NCI-H524 (cell line): ENCODE measurements at regions not wholly inside any gene's neighbourhood (a gene's known extent, or its start where the extent isn't known, plus 50 kb on each side); places are given as distances from the start of the nearest gene placed in this dataset.
A peak's percentile ranks its signal among the peaks of the same experiment; 100 is the strongest.

Source experiments
- DNase-seq, 2 experiments: peaks; one replicate each; lab custom pipeline; 2025; lab: John Stamatoyannopoulos, UW

GRCh38 chr18:56026509-56026908 is 438.5 kb upstream of the TCF4 start:
- no peak for DNase-seq

GRCh38 chr18:56021809-56022195 is 433.8 kb upstream of the TCF4 start:
- DNase-seq, result no peak

DNA sequence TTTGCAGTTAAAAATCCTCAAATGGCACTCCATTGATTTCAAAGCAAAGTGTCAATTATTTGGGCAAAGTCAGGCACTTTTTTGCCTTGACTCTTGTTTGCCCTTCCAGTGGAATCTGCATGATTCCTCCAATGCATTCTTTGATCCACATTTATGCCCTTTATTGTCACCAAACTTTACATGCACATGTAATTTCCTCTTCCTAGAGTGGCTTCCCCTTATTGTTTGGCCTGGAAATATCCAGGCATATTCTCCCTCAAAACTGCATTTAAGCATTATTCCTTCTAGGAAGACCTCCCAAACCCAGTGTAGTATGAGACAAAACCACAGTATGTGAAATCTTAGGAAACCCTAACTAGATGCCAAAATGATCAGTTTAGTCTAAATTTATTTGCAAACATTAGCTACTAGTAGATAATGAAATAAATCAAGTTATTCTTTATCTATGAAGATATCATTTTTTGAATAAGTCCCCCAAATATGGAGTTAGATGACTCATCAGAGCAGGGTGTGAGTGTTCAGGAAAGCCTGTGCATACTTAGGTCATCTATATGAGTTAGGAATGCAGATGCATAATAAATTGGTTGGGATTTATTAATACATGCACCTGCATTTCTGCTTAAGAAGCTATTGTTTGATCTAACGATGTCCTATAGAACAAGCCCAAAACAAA is 433.3 kb upstream of the TCF4 start:
- DNase-seq, result no peak

- no peak for DNase-seq
These were observed 431.9 kb upstream of the TCF4 start for GRCh38 chr18:56019908-56020307.

GRCh38 chr18:56019156-56019555 is 431.2 kb upstream of the TCF4 start:
- no peak for DNase-seq

GRCh38 chr18:56009411-56009810 is 421.4 kb upstream of the TCF4 start:
- DNase-seq, result no peak

GRCh38 chr18:56003720-56004088 is 415.7 kb upstream of the TCF4 start:
- DNase-seq, result no peak

DNA sequence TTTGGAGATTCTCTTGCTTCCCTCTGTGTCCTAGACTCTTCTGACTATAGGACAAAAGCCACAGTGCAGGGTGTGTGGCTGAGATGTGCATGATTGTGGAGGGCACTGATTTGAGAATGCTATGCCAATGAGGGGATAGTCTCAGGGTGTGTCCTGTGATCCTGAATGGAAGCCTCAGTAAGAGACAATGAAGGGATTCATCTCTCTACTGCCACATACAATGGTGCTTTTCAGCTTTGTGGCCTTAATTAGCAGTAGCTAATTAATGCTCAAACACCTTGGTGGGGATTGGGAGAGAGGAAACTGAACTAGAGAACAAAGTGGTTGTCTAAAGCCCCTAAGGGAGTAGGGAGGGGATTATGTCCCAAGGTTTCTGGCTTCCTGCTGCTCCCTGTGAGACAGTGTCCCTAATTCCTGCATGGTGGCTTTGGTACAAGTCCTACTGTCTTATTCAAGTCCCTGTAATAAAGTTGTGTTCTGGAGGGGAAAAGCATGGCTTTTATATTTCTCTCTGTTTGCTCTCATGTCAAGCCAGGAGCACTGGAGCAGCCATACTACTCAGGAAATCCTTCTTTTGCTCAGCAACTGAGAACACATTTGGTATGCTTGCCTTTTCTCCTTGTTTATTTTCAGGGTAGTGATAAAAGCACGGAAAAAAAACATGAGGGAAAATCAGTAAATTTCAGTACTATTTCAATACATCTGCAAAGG is 415.2 kb upstream of the TCF4 start:
- no peak for DNase-seq

DNA sequence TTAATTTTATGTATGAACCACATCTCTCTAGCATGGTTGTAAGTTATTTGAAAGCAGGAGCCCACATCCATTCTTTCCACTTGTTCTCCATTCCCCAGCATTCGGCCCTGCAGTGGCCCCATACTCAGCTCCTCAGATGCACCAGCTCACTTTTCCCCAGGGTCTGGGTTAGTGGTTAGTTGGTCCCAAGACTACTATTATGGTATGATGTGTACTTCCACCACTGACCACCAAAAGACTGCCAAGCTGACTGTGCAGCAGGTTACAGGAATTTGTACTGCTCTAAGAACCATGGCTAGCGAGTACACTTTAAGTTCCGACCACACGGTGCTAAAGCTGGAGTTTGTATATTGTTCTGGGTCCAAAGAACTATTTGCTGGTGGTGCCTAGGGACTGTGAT is 413.6 kb upstream of the TCF4 start:
- no peak for DNase-seq

DNA sequence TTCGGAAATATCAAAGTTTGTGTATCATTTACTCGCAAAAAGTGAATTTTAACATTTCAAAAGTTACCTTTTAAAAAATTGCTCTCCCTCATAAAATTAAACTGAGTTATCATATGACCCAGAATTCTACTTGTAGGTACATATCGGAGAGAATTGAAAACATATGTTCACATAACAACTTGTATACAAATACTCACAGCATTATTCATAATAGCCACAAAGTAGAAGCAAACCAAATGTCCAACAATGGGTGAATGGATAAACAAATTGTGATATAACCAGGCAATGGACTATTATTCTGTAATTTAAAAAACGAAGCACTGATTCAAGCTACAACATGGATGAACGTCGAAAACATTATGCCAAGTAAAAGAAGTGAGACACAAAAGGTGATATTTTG is 412.0 kb upstream of the TCF4 start:
- no peak for DNase-seq

DNA sequence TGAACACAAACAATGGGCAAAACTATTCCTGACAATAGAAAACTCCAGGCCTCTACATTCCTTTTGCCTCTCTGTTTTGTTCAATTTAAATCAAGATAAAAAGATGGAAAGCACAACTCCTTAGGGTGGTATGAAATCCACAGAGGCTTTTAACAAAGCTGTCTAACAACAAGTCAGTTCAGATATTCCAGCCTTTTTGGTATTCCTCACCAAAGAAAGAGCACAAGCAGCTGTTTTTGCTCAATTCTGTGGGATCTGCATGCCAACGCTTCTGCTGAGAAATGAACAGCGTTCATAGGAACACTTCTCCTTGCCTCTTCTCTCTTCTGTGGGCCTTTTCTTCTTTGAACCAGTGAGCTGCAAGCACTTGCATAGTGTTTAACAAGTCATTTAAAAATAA is 411.6 kb upstream of the TCF4 start:
- DNase-seq, result no peak

- peak in 1 of 2 experiments; percentile 33 for DNase-seq
These were observed 410.9 kb upstream of the TCF4 start for GRCh38 chr18:55998801-55999385.

DNA sequence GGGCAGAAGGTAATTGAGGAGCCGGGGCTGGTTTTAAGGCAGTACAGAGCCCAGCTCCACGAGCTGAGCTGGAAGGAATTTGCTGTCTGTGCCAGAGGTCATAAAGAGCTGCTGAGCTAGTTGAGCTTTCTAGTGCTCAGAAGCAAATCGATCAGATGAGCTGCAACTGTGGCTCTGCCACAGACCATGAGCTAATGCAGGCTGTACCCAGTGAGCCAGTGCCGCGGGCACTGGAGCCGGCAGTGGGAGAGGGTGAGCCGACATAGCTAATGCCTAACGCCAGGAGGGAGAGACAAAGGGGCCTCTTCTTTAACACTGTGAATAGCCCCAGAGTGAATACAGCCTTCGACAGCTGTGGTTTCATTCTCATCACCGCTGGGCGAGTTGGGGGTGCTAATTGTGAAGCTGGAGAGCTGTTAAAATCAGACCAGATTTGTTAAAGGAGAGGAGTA is 410.1 kb upstream of the TCF4 start:
- peak; percentile 69 to 85 for DNase-seq

DNA sequence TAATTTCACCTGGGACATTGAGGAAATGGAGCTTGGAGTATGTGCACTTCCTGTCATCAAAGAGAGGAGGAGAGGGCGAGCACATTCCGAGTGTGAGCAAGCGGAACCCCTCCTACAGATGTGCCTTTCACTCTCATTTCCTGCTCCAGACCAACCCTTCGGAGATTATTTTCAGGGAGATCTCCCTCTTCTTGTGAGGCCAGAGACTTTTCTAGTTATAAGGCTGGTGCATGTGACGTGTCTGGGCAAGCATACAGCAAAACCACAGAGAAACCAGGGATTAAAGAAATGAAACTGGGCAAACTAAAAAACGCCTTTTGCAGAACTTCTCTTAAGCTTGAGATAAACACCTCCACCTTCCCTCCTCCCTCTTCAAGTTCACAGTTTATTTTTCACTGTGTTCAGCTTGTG is 409.2 kb upstream of the TCF4 start:
- DNase-seq, result no peak

DNA sequence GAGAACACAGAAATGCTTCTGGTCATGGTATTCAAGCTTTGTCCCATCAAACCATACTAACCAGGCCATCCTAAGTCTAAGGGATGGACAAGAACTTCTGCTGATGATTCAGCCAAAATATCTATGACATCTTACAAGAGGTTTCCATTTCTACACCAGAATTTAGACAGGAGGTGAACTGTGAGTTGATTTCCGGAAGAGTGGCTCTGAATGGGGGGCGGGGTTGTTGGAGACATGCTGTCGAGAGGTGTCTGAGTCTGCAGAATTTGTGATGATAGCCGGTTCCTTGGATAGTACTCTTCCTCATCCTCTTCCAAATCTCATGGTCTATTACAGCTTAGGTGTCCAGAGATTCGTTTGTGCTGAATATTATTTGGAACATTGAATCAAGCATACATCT is 408.7 kb upstream of the TCF4 start:
- DNase-seq, result no peak

DNA sequence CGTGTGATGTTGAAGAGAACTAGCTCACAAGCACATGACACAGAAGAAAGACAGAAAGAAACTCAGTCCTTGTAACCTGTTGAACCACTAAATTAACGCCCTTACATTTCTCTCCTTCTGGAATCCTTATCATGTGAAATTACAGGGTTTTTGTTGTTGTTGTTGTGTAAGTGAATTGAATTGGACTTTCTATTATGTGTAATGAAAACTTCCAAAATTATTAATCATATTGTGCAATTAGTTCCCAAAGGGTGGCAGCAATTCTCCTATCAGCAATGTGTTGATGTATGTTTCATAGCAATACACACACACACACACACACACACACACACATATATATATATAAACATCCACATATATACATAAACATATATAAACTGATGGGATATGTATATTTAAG is 402.2 kb upstream of the TCF4 start:
- no peak for DNase-seq

GRCh38 chr18:55988537-55988936 is 400.5 kb upstream of the TCF4 start:
- no peak for DNase-seq

DNA sequence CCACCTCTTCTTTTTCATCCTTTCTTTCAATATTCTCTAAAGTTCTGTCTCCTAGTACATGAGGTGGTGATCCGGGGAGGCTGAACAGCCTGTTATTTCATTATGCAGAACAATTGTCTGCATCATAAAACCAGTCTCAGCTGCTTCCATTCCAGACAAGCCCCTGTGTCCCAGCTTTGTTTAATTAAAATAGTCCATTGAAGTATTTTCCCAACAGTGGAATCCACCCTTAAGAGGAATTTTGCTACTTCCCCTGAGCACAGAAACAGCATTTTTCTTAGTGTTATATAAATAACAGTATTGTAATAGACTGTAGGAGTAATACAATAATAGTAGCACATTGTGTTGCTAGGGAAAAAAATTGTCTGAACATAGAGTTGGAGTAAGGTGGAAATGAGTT is 395.4 kb upstream of the TCF4 start:
- DNase-seq, result no peak

DNA sequence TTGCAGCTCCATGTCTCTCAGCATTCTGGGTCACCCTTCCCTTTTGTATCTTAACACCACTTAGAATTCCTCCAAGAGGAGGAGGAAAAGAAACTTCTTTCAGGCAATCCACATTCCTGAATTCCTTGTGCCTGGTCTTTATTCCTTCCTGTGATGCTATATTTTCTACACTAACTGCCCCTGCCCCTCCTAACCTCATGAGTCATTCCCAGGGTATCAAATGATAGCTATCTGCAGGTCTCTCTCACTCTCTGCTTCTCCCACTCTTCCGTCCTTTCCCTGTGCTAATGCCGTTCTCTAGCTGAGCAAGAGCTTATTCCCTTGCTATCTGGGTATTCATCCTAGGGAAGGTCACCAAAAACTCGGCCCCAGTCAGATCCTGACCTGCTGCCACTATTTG is 395.0 kb upstream of the TCF4 start:
- DNase-seq, result no peak

DNA sequence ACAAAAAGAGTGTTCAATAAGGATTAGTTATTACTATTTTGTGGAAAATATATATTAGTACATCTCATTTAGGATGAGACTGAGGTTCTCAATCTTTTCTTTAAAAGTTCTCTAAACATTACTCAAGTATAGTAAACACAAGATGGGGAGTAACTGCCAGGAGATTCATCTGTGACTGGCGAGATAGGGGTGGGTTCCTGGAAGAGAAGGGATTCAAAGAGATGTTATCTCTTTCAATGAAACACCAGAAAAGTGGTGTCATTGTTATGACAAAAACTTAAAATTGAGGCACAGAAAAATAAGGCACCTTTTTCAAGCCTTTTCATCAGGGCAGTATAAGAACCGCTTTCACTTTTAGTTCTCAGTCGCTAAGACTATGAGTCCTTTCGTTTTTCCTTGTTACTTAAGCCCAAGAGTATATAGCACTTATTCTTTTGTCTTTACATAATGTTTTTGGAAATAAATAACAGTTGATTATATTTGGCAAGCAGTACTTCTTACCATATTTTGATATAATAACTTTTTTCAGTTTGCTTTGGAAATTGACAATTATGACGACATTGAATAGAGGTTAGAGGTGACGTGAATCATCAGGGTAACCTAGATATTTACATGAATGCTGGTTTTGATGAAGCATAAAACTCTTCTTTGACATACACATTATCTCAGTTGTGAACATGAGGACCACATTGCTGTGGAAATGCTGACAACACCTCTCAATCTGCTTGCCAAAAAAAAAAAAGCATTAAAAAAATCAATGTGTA is 393.9 kb upstream of the TCF4 start:
- no peak for DNase-seq

DNA sequence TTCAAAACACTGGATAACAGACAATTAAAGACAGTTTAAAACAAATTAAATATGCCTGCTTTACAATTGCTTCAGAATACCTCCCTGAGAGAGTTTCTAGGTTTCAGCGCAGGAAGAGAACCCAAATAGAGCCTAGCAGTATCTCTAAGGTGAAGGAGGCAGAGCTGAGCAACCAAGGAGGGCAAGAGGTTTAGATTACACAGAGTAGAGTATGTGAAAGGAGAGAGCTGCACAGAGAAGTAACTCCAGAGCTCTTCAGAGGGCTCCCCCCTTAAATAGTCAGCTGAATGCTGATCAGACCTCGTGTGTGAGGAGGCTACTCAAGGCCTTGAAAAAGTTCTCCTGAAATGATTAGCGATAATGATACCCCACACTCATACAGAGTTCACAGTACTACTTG is 386.5 kb upstream of the TCF4 start:
- DNase-seq, result no peak

DNA sequence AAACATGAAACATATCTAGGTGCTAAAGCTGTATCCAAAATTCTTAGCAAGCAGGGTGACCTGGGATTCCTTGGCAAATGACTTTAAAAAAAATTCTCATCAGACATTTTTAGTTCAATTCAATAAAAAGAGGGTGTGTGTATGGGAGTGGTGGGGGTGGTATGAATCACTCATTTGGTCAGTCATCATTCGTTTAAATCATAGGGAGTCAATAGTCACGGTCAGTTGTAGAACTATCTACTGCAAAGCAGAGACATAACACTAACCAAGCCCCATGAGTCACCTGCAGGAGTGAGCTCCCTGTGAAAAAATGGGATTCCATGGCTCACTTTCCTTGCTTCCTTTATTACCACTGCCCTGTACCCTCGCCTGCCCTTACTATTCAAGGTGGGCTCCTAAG is 380.6 kb upstream of the TCF4 start:
- DNase-seq, result no peak

- no peak for DNase-seq
These were observed 379.0 kb upstream of the TCF4 start for GRCh38 chr18:55967019-55967418.
